M059J (cell line): ENCODE measurements at regions not wholly inside any gene's neighbourhood (a gene's known extent, or its start where the extent isn't known, plus 50 kb on each side); places are given as distances from the start of the nearest gene placed in this dataset.
"Not testable (repeated sequence)": the region's sequence is repeated elsewhere in the genome, so short reads cannot be mapped to it uniquely, and the experiment has no call there.

ENCODE experiments used
- DNase-seq: peaks from one replicate; pipeline ENCODE4 v3.0.0-alpha.2; 2012; ENCODE audit warnings: low read depth

DNA sequence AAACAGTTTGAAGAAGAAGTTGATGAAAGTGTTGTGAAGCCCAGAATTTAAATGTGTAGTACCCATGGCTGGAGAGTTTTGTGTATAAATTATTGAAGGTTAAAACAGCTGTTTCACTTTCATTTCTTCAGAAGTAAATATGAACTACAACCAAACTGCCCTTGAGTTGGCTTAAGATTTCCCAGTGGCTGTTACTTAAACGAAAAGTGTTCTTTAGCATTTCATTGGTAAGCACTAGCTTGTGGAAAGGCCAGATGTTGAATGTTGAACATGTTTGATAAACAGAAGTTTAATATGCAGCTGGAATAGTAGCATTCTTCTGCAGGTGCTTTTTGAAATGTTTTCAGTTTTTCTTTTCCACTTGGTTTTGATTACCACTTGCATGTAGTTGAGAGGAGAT, 83.2 kb upstream of the TNRC6B start:
- DNase-seq, result no peak

DNA sequence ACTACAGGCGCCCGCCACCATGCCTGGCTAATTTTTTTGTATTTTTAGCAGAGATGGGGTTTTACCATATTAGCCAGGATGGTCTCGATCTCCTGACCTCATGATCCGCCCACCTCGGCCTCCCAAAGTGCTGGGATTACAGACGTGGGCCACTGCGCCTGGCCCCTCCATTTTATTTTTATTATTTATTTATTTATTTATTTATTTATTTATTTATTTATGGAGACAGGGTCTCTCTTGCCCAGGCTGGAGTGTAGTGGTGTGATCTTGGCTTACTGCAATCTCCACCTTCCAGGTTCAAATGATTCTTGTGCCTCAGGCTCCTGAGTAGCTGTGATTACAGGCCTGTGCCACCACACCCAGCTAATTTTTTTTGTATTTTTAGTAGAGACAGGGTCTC, 77.8 kb upstream of the TNRC6B start:
- not testable (repeated sequence) for DNase-seq

- no peak for DNase-seq
These were observed 72.0 kb upstream of the TNRC6B start for GRCh38 chr22:40105755-40106154.

- peak; percentile 20 for DNase-seq
These were observed 70.5 kb upstream of the TNRC6B start for GRCh38 chr22:40107244-40107643.

DNA sequence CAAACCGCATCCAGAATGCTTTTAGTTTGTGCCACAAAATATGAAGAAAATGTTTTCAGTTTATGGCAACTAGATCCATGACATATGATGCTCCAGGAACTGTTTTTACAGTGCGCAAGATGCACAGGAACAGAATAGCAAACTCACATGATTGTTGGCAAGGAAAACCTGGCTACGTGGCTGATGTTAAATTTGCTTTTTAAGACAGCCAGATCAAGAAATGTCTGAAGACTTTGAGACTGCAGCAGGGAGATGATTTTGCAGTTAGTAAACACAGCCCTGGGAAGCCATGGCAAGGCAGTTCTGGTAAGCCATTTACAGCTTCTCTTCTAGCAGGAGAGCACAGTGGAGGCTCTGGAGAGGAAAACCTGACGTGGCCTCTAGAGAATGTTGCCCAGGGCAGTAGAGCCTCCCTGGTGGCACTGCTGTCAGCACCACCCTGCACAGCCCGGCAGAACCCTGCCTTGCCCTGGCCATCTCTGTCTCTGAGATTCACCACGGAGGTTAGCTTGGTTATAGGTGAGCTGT, 69.8 kb upstream of the TNRC6B start:
- peak; percentile 81 for DNase-seq

DNA sequence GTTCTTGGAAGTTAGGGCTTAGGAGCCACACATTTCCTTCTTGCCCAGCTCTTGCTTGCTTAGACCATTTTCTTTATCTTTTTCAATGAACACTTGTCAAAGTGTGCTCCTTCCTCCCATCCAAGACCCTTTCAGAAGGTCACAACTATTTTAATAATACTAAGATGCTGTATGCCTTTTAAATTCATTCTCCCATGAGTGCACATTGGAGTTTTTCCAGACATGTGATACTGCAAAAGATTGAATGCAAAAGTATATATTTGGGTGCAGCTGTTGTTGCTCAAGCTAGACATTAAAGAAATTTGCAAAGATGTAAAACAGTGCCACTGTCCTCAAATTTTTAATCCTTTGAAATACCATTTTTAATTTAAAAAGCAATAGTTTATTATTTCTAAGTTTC, 69.3 kb upstream of the TNRC6B start:
- DNase-seq, result no peak

- not testable (repeated sequence) for DNase-seq
These were observed 68.8 kb upstream of the TNRC6B start for GRCh38 chr22:40108926-40109325.

DNA sequence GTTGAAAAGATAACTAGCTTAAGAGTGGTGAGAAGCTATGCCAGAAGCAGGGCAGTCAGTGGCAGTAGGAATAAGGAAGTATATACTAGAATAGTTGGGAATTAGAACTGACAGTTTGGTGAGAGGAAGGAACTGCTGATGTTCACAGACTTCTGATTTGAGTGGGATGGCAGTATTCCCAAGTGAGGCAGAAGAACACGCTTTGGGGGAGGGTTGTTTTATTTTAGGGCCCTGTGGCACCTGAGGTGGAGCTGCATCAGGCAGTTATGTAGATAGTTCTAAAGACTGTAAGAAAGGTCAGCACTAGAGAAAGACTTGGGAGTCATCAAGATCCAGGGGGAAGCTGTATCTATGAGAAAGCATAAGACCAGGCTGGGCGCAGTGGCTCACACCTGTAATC, 66.3 kb upstream of the TNRC6B start:
- no peak for DNase-seq

DNA sequence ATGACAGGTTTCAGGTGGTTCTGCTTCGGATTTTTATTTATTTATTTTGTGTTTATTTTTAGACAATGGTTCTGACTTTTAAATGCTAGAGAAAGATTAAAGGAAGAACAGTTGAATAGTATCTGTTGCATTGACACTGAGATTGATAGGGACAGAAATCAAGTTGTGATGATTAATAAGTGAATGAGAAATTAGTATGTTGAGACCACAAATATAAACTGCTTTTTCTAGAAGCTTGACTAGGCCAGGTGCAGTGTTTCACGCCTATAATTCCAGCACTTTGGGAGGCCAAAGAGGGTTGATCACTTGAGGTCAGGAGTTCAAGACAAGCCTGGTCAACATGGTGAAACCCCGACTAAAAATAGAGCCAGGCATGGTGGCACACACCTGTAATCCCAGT, 65.1 kb upstream of the TNRC6B start:
- DNase-seq, result no peak

- DNase-seq, result no peak
These were observed 64.0 kb upstream of the TNRC6B start for GRCh38 chr22:40113696-40114095.

DNA sequence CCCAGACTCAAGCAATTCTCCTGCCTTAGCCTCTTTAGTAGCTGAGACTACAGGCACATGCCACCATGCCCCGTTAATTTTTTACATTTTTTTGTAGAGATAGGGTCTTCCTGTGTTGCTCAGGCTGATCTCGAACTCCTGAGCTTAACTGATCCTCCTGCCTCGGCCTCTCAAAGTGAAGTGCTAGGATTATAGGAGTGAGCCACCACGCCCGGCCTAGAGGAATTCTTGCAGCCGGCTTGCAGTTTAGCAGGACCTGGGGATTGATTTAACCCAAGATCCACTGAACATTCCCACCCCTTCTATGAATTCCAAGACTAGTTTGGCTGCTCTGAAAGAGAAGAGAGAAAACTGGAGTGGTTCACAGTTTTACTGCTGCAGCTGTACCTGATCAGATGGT, 63.3 kb upstream of the TNRC6B start:
- DNase-seq, result no peak

DNA sequence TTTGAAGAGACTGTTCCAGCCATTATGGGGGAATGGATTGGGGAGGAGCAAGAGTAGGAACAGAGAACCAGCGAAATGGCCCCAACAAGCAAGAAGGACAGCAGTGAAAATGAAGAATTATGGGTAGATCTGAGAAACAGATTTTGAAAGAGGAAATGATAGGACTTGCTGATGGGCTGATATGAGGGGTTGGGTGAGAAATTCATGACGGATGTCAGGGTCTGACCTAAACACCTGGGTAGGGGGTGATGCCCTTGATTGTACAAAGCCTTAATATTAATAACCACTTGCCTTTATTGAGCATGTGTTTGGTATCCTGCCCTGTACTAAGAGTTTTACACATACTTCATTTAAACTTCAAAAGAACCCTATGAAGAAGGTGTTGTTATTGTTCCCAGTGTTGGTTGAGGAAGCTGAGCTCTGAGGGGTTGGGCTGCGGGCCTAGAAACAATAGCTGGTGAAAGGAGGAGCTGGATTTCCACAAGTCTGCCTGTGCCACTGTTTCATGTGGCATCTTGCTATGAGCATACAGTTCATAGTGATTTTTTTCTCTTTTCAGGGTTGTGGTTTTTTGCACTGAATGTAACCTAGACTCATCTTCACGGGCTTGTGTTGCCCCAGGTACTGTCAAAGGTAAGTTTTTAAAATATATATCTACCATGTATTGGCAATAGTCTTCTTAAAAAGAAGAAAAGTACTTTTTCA, 61.1 kb upstream of the TNRC6B start:
- DNase-seq, result no peak

- no peak for DNase-seq
These were observed 58.7 kb upstream of the TNRC6B start for GRCh38 chr22:40118979-40119378.

GRCh38 chr22:40120848-40121247, 56.9 kb upstream of the TNRC6B start:
- DNase-seq, result no peak

GRCh38 chr22:40121461-40121860, 56.3 kb upstream of the TNRC6B start:
- DNase-seq, result no peak

GRCh38 chr22:40122792-40123191, 54.9 kb upstream of the TNRC6B start:
- no peak for DNase-seq

- no peak for DNase-seq
These were observed 54.3 kb upstream of the TNRC6B start for GRCh38 chr22:40123387-40123786.
